ENCODE measurements at regions not wholly inside any gene's neighbourhood (a gene's known extent, or its start where the extent isn't known, plus 50 kb on each side); places are given as distances from the start of the nearest gene placed in this dataset.
"Not testable (repeated sequence)": the region's sequence is repeated elsewhere in the genome, so short reads cannot be mapped to it uniquely, and the experiment has no call there.

DNA sequence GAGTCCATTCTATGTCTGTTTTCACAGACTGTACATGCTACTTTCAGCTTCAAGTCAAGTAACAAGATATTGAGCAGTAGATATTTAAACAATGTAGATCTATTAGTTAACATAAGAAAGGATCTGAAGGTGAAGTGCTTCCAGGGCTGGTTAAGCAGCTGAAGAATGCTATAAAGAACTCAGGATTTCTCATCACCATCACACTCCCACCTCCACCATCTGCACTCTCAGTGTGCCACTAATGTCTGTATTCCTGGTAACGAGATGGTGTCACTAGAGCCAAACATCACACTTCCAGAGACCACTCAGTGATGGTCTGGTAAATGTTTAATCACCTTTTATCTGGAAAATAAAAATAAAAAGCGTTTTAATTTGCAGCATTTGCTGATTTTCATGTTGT, 224.0 kb upstream of the FERD3L start:
- no peak for DNase-seq

DNA sequence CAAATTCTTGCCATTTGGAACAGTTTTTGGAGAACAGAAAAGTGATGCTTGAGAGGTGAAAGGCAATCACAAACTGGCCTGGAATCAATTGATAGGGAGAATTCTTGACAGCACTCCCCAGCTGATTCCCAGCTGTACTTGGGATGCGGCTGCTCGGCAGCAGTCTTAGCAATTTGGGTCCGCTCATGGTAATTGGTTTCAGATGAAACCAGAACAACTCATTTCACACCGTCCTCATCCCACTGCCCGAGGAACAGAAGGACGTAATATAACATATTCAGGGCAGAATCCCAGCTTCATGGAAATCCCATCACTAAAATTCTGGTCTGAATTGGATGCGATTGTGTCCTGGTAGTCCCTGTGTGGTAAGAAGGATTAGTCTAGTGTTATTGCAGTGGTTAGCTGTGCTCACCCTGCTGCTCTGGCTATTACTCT, 223.3 kb upstream of the FERD3L start:
- DNase-seq, result no peak

DNA sequence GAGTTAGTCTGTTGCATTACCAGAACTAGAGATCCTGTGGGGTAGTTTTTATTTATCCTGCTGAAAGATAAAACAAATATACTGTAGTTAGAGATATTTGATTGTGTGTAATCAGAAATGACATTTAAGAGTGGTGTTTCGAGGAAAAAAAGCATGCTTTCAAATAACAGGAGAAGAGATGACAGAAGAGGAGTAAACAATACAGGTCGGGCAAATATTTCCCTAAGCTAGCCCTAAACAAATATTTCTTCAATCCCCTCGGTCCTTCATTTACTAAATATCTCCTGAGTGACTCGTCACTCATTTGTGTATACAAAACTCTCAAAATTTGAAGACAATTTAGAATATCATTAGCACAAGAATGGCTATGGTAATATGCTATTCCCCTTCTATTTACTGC, 219.7 kb upstream of the FERD3L start:
- no peak for DNase-seq

DNA sequence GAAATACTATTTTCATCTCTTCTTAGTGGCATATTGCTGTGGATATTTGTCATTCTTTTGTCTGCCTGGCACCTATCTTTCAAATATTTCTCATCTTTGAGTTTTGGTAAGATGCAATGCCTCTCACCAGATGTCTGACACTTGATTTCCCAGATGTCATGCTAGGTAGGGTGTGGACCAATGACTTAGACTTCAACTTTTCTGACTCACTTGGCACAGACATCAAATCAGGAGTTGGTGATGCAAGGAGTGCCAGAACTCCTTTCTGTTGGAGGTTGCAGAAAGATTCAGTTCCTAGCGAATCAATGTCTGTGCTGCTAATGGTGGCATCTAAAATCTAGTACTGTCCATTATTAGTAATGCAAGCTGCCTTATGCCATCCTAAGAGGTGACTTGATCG, 216.9 kb upstream of the FERD3L start:
- DNase-seq, result no peak

DNA sequence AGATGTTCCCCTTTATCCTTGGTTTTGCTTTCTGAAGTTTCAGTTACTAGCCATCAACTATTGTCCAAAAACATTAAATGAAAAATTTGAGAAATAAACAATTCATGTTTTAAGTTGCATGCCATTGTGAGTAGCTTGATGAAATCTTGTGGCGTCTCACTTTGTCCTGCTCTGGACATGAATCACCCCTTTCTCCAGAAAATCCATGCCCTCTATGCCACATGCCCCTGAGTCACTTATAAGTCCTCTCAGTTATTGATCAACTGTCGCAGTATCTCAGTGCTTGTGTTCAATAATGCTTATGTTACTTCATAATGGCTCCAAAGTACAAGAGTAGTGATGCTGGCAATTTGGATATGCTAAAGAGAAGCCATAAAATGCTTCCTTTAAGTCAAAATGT, 208.0 kb upstream of the FERD3L start:
- DNase-seq, result no peak

DNA sequence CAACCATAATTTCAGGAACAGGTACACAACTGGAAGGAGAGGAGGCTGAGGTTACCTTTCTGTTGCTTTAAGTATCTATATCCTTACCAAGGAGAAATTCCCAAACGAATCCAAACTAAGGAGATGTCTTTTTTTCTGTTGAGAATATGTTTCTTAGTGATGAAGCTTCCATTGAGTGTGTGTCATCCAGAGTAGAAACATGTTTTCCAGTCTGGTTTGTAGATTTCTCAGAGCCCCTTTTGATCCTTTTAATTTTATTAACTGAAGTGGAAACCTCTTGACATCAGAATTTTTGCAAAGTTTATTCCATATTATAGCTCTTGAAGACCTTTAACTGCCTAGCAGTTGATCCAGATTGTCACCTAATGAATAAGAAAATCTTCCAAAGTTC, 207.1 kb upstream of the FERD3L start:
- DNase-seq, result no peak

DNA sequence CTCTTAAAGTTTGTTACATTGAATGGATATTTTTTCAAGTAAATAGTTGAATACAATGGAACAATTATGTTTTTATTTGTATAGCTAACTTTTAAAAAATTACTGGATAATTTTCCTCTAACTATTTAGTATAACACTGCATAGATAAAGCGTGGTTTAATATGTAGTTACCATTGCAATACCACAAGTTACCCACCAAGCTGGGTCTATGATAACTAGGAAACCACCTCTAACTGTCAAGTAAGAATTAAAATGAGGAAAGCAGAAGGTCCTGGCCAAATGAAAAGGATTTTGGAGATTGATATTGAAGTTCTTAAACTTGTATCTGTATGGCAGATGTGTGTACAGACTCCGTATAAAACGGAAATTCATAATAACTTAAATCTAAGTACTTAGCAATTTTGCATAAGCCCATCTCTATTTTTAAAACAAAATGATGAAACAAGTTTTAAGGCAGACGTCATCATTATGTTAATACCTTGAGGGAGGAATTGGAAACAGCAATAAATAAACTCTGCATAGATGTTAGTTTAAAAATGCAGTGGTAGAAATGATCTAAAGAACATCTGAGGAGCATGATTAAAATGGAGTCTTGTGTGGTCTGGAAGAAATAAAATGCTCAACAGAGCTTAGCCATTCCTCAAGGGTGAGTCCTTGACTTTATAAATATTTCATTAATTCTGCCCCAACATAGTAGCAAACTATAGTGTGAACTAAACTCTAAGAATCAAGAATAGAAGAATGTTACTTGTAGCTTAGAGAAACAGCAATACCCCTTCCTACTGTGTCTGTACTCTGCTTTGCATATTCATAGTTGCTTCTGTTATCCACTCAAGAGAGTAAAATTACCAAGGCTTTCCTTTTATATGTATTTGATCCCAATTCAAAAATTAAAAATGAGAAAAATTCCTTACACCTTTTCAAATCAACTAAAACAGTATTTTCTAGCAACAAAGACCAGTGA, 206.4 kb upstream of the FERD3L start:
- DNase-seq, result no peak

DNA sequence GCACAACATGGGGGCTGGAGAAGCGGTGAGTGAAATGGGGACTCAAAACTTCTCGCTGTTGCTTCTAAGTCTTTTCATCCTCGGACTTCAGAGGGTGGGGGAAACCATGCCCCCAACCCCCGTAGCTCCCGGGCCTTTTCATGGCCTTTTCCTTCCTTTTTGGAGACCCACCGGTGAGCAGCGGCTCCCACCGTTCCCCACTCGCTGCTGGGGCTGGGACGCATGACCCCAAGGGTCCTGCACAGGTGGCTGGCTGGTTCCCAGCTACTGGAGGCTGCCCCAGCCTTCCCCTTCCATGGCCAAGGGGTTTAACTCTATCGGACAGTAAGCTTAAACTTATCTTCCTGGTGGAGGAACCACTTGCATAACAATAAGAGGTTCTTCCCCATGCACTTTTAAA, 194.3 kb upstream of the FERD3L start:
- no peak for DNase-seq

DNA sequence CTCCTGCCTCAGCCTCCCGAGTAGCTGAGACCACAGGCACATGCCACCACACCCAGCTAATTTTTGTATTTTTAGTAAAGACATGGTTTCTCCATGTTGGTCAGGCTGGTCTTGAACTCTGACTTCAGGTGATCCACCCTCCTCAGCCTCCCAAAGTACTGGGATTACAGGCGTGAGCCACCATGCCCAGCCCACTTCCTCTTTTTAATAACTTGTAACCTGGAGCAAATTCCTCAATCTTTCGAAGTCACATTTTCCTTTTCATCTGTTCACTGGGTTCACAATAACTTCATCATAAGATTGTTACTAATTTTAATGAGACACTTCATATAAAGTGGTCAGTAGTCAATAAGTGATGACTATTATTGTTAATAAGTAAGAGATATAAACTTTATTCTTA, 193.3 kb upstream of the FERD3L start:
- not testable (repeated sequence) for DNase-seq

DNA sequence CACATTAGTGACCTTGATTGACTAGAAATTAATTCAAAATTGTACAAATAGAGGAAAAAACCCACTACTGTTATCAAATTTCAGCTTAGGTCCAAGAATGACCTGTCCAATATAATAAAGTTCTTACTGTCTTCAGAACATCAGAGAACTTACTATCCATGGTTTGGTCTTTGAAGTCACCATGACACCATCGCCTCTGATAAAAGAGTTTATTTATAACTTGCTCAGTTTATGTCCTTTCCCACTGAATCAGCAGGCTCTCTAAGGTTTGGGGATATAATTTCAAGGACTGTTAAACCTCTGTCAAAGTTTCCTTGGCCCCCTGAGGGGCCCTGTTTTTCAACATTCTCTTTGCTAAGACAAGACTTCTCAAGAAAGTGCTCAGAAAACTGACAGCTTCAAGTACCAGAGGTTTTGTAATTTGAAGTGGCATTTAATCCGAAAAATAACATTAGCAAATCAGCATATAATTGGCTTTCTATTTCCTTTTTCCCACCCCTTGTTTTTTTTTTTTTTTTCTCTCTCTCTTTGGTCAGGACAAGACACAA, 191.7 kb upstream of the FERD3L start:
- DNase-seq, result no peak

DNA sequence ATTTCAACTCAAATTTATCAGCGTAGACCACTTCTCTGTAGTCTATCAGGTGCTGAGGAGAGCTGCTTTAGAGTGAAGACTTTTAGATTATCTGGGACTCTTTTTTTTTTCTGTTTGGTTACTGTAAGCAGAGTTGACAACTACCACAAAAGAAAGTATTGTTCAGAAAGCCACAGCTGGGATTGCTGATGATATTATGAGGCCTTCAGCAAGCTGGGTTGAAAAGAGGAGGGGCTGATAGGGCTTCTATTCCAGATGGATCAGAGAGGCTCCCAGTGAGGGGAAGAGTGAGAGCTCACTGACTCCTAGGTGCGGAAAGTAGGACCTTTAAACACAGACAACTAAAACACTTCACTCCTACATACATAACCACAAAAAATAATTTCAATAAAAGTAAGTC, 188.5 kb upstream of the FERD3L start:
- no peak for DNase-seq

DNA sequence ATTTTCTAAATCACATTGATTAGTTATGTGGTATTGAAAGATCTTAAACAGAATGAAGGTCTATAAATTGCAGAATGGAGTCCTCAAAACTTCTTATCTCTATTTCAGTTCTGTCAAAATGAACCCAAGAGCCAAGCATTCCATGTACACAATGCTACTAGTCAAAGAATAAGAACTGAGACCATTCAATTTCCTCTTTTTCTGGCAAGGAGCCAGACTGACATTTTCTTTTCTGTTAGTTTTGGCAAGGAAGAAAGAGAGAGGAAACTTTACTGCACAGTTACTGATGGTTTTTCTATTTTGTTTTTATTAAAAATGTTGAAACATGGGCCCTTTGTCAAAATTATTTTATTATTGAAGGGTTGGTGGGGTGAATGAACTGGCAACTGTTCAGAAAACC, 181.8 kb upstream of the FERD3L start:
- DNase-seq, result no peak

DNA sequence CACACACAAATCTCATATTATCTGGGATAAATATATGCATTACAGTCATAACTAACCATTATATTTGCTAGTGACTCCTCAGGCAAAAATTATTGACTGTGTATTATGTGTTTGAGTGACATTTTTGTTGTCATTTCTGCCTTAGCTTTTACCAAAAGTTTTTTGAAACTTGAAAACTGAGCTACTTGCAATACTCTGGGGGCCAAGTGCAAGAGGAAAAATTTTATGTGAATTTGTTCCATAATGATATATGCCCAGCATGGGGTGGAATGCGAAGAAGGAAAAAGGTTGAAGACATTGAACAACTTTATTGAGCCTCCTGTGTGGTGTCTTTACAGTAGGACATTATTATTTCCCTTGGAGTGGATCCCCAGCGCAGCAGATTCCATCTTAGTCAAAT, 176.8 kb upstream of the FERD3L start:
- no peak for DNase-seq

DNA sequence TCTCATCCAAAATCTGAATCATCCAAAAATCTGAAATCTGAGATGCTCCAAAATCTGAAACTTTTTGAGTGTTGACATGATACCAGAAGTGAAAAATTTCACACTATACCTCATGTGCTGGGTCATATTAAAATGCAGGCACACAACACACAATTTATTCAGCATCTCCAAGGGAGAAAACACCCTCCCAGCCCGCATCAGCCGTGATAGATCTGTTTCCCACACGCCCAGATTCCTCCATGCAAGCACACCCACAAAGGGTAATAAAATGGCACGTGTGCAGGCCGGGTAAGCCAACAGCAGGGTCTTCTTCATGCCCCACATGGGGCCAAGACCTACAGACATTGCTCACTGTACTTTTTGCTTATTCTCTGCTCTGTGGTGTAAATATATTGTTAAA, 173.1 kb upstream of the FERD3L start:
- DNase-seq, result no peak

DNA sequence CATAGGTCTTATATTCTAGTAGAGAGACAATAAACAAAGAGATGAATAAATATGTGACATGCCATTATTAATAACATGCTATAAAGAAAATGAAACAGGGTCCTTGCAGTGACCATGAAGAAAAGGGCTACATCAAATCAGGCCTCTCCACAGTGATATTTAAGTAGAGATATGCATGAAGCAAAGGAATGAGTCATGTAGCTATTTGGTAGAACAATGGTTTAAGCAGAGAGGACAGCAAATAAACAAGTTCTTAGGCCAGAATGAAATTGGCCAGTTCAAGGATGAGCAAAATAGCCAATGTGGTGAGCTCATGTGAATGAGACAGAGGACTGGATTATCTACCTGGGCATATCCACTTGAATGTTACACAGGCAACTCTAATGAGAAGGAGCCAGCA, 172.2 kb upstream of the FERD3L start:
- no peak for DNase-seq

DNA sequence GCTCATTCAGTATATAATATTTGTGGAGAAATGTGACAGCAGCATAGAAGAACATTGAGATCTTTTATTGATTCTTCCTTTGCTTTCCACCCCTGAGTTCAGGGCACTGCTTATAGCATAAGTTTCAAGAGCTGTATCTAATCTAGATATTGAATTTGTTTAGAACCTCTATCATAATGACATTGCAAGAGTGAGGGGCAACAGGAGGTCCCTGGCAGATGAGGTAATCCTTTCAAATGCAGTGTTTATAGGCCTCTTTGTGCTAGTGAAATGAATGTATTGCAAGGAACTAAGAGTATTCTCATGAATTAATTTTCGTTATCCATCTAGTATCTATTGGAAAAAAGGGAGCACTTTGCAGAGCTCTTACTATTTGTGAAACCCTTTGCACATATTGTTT, 167.2 kb upstream of the FERD3L start:
- DNase-seq, result no peak

DNA sequence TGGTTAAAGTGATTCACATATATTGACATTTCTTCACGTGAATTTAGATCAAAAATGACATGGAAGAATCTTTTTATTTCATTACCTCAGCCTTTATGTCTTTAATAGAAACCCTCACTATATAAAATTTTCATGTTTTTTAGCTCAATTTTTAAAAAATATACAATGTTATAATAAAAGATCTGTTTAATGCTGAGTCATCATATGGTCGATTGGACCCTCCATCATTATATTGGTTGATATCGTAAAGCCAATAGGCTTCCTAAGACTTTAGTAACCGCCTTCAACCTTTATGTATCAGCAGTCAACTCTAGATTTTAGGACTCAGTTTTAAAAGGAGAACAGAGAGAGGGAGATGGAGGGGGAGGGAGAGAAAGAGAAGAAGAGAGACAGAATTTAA, 162.3 kb upstream of the FERD3L start:
- DNase-seq, result no peak

DNA sequence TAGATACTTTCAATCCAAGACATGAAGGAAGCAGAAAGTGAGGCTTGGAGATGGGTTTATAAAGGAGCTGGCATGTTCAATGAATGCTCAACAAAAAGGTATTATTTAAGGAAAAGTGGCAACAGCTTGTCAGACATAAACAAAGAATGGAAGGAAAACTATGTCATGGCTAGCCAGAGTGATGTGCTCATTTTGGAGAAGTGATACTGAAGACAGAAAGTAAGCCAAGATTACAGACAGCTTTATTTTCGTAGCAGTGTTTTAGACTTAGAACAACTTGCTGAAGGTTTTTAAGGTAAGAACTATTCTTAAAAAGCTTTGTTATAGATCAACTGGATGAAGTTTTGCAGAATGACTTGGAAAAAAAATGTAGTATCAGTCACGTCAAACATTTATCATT, 160.5 kb upstream of the FERD3L start:
- no peak for DNase-seq

DNA sequence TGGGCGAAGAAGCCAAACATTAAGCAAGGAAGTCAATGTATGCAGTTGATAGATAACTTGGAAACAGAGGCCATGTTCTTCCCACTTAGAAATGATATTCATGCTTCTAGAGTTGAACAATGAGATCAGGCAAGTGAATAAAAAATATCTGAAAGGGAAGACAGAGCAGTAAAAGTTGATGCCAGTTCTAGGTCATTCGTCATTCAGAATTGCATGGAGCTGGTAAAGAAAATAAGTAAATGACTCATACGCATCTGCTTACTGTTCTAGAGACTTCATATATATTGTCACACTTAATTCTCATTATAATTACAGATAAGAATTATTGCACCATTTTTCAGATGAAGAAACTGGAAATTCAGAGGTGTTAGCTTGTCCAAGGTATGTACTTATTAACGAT, 158.9 kb upstream of the FERD3L start:
- DNase-seq, result no peak

DNA sequence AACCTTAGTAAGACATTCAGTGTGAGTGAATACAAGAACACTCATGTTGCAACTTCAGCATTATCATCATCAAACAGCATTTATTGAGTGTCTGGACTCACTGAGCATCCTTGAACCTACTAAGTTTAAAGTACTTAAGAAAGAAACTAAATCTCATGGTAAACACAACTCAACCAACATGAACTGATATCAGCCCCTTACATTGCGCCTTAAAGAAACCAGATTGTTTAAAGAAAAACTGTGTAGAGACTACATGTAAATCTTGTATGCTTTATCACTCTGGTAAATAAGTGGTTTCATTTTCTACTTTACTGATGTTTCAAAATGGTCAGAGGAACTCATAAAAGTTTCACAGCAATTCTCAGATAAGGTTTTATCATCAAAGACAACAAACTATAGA, 157.5 kb upstream of the FERD3L start:
- DNase-seq, result no peak

DNA sequence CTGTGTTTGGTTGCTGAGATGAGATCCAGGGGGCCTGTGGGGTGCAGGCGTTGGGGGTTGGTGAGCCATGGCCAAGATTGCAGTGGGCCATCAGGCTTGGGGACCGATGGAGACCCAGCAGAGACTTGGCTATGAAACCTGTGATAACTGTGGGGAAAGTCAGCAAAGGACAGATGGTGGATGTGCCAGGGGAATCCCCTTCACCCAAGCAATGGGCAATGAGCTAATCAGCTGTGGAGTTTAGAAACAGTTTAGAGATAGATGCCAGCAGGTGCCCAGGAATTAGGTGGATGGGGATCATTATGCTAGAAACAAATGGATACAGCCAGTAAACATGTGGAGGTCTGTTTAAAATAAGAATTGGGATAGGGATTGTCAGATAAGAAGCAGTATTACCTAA, 151.4 kb upstream of the FERD3L start:
- DNase-seq, result no peak

DNA sequence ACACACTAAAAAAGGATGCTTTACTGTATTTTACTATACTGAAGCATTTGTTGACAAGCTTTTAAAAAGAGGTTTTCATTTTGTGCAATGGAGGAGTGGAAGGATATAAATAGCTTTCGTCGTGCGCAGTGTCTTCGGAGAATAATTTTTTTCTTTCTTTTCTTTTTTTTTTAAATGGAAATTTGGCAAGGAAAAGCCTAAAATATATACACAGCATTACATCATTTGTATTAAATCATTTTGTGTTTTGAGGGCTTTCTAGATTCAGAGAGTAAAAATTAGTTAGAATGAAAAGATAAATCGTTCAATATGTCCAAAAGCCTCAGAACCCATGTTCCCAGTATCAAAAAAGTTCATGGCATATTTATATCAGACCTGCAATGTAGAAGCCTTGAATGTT, 150.2 kb upstream of the FERD3L start:
- no peak for DNase-seq

DNA sequence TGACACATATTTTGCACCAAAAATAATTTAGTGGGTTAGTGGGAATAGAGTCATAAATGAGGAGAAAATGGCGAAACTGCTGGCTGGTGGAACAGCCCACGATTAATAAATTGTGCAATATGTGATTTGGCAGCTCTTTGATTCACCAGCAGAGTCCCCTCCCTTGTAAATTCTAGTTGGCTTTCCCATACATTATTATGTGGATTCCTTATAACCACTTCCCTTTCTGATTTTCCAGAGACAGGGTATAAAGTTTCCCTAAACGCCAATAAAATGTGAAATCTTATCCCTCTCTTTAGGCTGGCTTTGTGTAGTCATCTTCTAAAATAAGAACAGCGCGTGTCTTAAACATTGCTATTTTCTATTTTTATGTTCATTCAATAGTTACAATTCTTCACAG, 149.4 kb upstream of the FERD3L start:
- DNase-seq, result no peak

DNA sequence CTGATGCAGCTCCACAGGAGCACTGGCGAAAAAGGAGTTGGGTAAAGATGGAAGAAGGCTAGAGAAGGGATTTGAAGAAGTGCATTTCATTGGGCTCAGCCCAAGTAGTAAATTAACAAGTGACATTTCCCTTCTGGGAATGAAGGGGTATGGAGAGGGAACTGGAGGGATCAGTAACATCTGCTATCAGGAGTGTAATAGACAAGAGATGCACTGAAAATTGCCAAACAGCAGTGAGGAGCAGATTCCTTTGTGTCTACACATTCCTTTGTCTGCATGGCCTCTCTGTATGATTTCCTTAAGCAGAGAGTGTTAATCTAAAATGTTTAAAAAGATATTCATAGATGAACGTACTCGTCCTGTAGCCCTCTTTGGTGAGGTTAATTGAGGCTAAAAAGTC, 148.2 kb upstream of the FERD3L start:
- DNase-seq, result no peak

DNA sequence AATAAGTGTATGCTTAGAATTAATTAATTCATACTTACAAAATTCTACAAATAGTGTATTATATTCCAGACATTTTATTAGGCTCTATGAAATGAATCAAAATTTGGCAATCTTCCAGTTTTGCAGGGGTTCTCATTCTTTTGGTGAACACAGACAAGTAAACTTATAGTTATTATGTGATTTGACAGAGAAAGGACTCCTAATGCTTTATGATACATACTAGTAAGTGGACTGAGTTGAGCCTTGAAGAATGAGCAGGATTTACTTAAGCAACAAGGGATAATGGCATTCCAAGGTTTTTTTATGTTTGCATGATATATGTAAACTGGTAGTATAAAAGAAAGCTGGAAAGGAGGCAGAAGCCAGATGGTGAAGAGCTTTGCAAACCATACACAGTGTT, 145.7 kb upstream of the FERD3L start:
- DNase-seq, result no peak

All from T-helper 2 cell (primary cell).